ENCODE measurements at regions not wholly inside any gene's neighbourhood (a gene's known extent, or its start where the extent isn't known, plus 50 kb on each side); places are given as distances from the start of the nearest gene placed in this dataset.
"Not testable (repeated sequence)": the region's sequence is repeated elsewhere in the genome, so short reads cannot be mapped to it uniquely, and the experiment has no call there.

GRCh38 chr7:116407165-116407564 is 92.4 kb upstream of the CAV2 start:
- no peaks in the 10 kb centered on the region for H3K36me3 ChIP-seq (ENCODE audit: insufficient read depth, low read length)
- H3K27me3 ChIP-seq (ENCODE audit: insufficient read depth, low read length): no peaks in the 10 kb centered on the region
- H3K36me3 Mint-ChIP-seq: no peaks in the 10 kb centered on the region
- H3K27me3 Mint-ChIP-seq: peaks cover 10 to 15% of the 10 kb centered on the region in 2 donors
- intact Hi-C loops (cut with micrococcal nuclease): no loop called here
- H3K4me1 ChIP-seq (ENCODE audit: insufficient read depth, low read length): no peaks in the 10 kb centered on the region
- CTCF ChIA-PET (ENCODE audit: partially characterized antibody): no interaction called here
- H3K9me3 ChIP-seq (ENCODE audit: control insufficient read depth in 1 of 2, low read length in 2 of 2): no peaks in the 10 kb centered on the region
- H3K9me3 Mint-ChIP-seq: peaks cover 0 to 2% (median 0%) of the 10 kb centered on the region in 8 donors
- H3K4me1 Mint-ChIP-seq: no peaks in the 10 kb centered on the region
- no peak overlapping the region for H3K27ac ChIP-seq (ENCODE audit: low read depth, low read length)
- POLR2A ChIA-PET (ENCODE audit: partially characterized antibody): no interaction called here
- no peak for DNase-seq
- H3K27ac Mint-ChIP-seq: no peak overlapping the region
- no peak overlapping the region for H3K4me3 Mint-ChIP-seq
- no peak overlapping the region for H3K4me3 ChIP-seq (ENCODE audit: low read length in 2 of 2)

- no peaks in the 10 kb centered on the region for H3K4me1 ChIP-seq (ENCODE audit: insufficient read depth, low read length)
- Mint-ChIP-seq H3K4me3 (no peak overlapping the region), H3K36me3 (no peaks in the 10 kb centered on the region), H3K27me3 (peaks cover 7 to 15% of the 10 kb centered on the region in 2 donors), H3K27ac (peak overlapping the region in 1 of 7 donors; percentile 51), H3K9me3 (peaks cover 0 to 2% (median 0%) of the 10 kb centered on the region in 8 donors), H3K4me1 (no peaks in the 10 kb centered on the region)
- H3K27ac ChIP-seq (ENCODE audit: low read depth, low read length): no peak overlapping the region
- no peaks in the 10 kb centered on the region for H3K27me3 ChIP-seq (ENCODE audit: insufficient read depth, low read length)
- no peaks in the 10 kb centered on the region for H3K9me3 ChIP-seq (ENCODE audit: control insufficient read depth in 1 of 2, low read length in 2 of 2)
- CTCF ChIA-PET (ENCODE audit: partially characterized antibody): no interaction called here
- no peak for DNase-seq
- intact Hi-C loops (cut with micrococcal nuclease): no loop called here
- no peaks in the 10 kb centered on the region for H3K36me3 ChIP-seq (ENCODE audit: insufficient read depth, low read length)
- no peak overlapping the region for H3K4me3 ChIP-seq (ENCODE audit: low read length in 2 of 2)
- POLR2A ChIA-PET (ENCODE audit: partially characterized antibody): no interaction called here
Measured at GRCh38 chr7:116408166-116408565, 91.4 kb upstream of the CAV2 start.

DNA sequence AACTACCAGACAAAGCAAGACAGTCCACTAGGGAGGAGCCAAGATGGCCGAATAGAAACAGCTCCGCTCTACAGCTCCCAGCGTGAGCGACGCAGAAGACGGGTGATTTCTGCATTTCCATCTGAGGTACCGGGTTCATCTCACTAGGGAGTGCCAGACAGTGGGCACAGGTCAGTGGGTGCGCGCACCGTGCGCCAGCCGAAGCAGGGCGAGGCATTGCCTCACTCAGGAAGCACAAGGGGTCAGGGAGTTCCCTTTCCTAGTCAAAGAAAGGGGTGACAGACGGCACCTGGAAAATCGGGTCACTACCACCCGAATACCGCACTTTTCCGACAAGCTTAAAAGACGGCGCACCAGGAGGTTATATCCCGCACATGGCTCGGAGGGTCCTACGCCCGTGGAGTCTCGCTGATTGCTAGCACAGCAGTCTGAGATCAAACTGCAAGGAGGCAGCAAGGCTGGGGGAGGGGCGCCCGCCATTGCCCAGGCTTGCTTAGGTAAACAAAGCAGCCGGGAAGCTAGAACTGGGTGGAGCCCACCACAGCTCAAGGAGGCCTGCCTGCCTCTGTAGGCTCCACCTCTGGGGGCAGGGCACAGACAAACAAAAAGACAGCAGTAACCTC is 90.6 kb upstream of the CAV2 start:
- H3K9me3 Mint-ChIP-seq; POLR2A ChIA-PET (ENCODE audit: partially characterized antibody); H3K4me1 ChIP-seq (ENCODE audit: insufficient read depth, low read length); H3K36me3 ChIP-seq (ENCODE audit: insufficient read depth, low read length); H3K9me3 ChIP-seq (ENCODE audit: control insufficient read depth in 1 of 2, low read length in 2 of 2); H3K4me3 Mint-ChIP-seq; H3K27ac ChIP-seq (ENCODE audit: low read depth, low read length); H3K27ac Mint-ChIP-seq; intact Hi-C loops (cut with micrococcal nuclease); H3K4me1 Mint-ChIP-seq; H3K4me3 ChIP-seq (ENCODE audit: low read length in 2 of 2); DNase-seq; H3K36me3 Mint-ChIP-seq; H3K27me3 ChIP-seq (ENCODE audit: insufficient read depth, low read length); CTCF ChIA-PET (ENCODE audit: partially characterized antibody): not testable (repeated sequence)
- peaks cover 7 to 15% of the 10 kb centered on the region in 2 donors for H3K27me3 Mint-ChIP-seq

DNA sequence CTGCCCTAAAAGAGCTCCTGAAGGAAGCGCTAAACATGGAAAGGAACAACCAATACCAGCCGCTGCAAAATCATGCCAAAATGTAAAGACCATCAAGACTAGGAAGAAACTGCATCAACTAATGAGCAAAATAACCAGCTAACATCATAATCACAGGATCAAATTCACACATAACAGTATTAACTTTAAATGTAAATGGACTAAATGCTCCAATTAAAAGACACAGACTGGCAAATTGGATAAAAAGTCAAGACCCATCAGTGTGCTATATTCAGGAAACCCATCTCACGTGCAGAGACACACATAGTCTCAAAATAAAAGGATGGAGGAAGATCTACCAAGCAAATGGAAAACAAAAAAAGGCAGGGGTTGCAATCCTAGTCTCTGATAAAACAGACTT is 88.8 kb upstream of the CAV2 start:
- H3K4me1 Mint-ChIP-seq; CTCF ChIA-PET (ENCODE audit: partially characterized antibody); H3K27ac Mint-ChIP-seq; H3K36me3 Mint-ChIP-seq; POLR2A ChIA-PET (ENCODE audit: partially characterized antibody); H3K27ac ChIP-seq (ENCODE audit: low read depth, low read length); H3K4me3 Mint-ChIP-seq; H3K36me3 ChIP-seq (ENCODE audit: insufficient read depth, low read length); H3K27me3 Mint-ChIP-seq; H3K9me3 ChIP-seq (ENCODE audit: control insufficient read depth in 1 of 2, low read length in 2 of 2); H3K9me3 Mint-ChIP-seq; intact Hi-C loops (cut with micrococcal nuclease); DNase-seq; H3K4me1 ChIP-seq (ENCODE audit: insufficient read depth, low read length); H3K4me3 ChIP-seq (ENCODE audit: low read length in 2 of 2); H3K27me3 ChIP-seq (ENCODE audit: insufficient read depth, low read length): not testable (repeated sequence)

DNA sequence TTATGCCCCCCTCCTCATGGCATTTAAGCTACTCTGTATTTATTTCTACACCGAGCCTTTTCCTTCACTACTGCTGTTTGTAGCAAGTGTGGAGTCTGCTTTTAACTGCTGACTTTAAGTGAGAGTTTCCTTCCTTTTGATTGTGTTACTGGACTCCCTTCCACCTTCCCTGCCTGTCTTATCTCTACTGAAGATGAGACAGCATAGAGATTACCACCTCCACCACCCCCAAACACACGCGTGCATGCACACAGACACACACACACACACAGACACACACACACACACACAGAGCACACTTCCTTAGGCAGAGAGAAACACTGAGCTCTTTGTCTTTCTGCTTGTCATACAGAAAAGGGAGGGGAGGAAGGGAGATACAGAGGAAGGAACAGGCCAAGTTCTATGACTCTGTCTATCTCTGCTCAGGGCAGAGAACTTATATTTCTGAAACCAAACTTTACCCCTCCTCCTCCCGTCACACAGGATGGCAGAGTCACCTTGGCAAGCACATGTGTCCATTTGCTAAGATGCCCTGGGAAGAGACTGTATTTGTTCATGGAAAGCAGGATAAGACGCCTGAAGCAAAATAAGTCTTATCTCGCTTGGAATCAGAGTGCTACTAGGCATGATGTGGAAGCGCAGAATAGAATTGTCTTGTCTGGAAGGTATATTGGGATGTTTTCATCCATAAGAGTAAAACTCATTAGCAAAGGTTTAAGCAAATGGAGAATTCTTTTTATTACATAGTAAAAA is 81.8 kb upstream of the CAV2 start:
- intact Hi-C loops (cut with micrococcal nuclease): no loop called here
- no peaks in the 10 kb centered on the region for H3K27me3 ChIP-seq (ENCODE audit: insufficient read depth, low read length)
- no peaks in the 10 kb centered on the region for H3K4me1 ChIP-seq (ENCODE audit: insufficient read depth, low read length)
- H3K9me3 Mint-ChIP-seq: no peaks in the 10 kb centered on the region
- ChIA-PET CTCF (ENCODE audit: partially characterized antibody) (no interaction called here), POLR2A (ENCODE audit: partially characterized antibody) (no interaction called here)
- H3K27ac ChIP-seq (ENCODE audit: low read depth, low read length): no peak overlapping the region
- peaks cover 0 to 3% of the 10 kb centered on the region in 2 donors for H3K27me3 Mint-ChIP-seq
- no peaks in the 10 kb centered on the region for H3K36me3 Mint-ChIP-seq
- no peaks in the 10 kb centered on the region for H3K4me1 Mint-ChIP-seq
- H3K36me3 ChIP-seq (ENCODE audit: insufficient read depth, low read length): no peaks in the 10 kb centered on the region
- no peak overlapping the region for H3K4me3 Mint-ChIP-seq
- no peak for DNase-seq
- no peaks in the 10 kb centered on the region for H3K9me3 ChIP-seq (ENCODE audit: control insufficient read depth in 1 of 2, low read length in 2 of 2)
- no peak overlapping the region for H3K27ac Mint-ChIP-seq
- no peak overlapping the region for H3K4me3 ChIP-seq (ENCODE audit: low read length in 2 of 2)

GRCh38 chr7:116418524-116418923 is 81.0 kb upstream of the CAV2 start:
- peaks cover 0 to 3% of the 10 kb centered on the region in 2 donors for H3K27me3 Mint-ChIP-seq
- H3K27ac ChIP-seq (ENCODE audit: low read depth, low read length): no peak overlapping the region

DNA sequence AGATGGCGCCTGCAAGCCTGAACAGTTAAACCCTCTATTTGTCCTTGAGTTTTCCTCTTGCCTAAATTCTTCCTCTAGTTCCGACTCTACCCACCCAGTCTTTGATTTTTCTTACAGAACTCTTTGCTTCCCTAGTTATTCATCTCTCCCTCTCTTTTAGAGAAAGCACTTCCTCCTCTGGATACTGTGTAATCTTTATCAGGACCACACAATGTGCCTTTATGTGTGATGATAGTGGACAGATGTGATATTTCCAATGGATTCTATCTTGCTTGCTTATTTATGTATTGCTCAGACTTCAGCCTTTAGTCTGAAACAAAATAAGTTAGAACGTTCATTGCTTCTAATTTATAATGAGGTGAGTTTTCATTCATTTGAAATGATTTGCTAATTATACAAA is 79.5 kb upstream of the CAV2 start:
- POLR2A ChIA-PET (ENCODE audit: partially characterized antibody): no interaction called here
- Mint-ChIP-seq H3K4me3 (no peak overlapping the region), H3K27ac (no peak overlapping the region), H3K27me3 (peaks cover 0 to 3% of the 10 kb centered on the region in 2 donors), H3K9me3 (no peaks in the 10 kb centered on the region), H3K36me3 (no peaks in the 10 kb centered on the region), H3K4me1 (no peaks in the 10 kb centered on the region)
- H3K4me1 ChIP-seq (ENCODE audit: insufficient read depth, low read length): no peaks in the 10 kb centered on the region
- no peaks in the 10 kb centered on the region for H3K27me3 ChIP-seq (ENCODE audit: insufficient read depth, low read length)
- intact Hi-C loops (cut with micrococcal nuclease): no loop called here
- H3K9me3 ChIP-seq (ENCODE audit: control insufficient read depth in 1 of 2, low read length in 2 of 2): no peaks in the 10 kb centered on the region
- no peak overlapping the region for H3K4me3 ChIP-seq (ENCODE audit: low read length in 2 of 2)
- H3K36me3 ChIP-seq (ENCODE audit: insufficient read depth, low read length): no peaks in the 10 kb centered on the region
- CTCF ChIA-PET (ENCODE audit: partially characterized antibody): no interaction called here
- no peak overlapping the region for H3K27ac ChIP-seq (ENCODE audit: low read depth, low read length)
- DNase-seq: no peak

More at GRCh38 chr7:116418524-116418923, 81.0 kb upstream of the CAV2 start:
- CTCF ChIA-PET (ENCODE audit: partially characterized antibody): no interaction called here
- H3K36me3 Mint-ChIP-seq: no peaks in the 10 kb centered on the region
- H3K27ac Mint-ChIP-seq: no peak overlapping the region
- no peak overlapping the region for H3K4me3 ChIP-seq (ENCODE audit: low read length in 2 of 2)
- no peaks in the 10 kb centered on the region for H3K4me1 Mint-ChIP-seq
- intact Hi-C loops (cut with micrococcal nuclease): no loop called here
- H3K9me3 Mint-ChIP-seq: no peaks in the 10 kb centered on the region
- H3K4me3 Mint-ChIP-seq: no peak overlapping the region
- DNase-seq: no peak
- POLR2A ChIA-PET (ENCODE audit: partially characterized antibody): no interaction called here
- H3K4me1 ChIP-seq (ENCODE audit: insufficient read depth, low read length): no peaks in the 10 kb centered on the region
- H3K9me3 ChIP-seq (ENCODE audit: control insufficient read depth in 1 of 2, low read length in 2 of 2): no peaks in the 10 kb centered on the region
- no peaks in the 10 kb centered on the region for H3K27me3 ChIP-seq (ENCODE audit: insufficient read depth, low read length)
- no peaks in the 10 kb centered on the region for H3K36me3 ChIP-seq (ENCODE audit: insufficient read depth, low read length)

All from CD4-positive, alpha-beta memory T cell (primary cell).